ENCODE measurements at regions not wholly inside any gene's neighbourhood (a gene's known extent, or its start where the extent isn't known, plus 50 kb on each side); places are given as distances from the start of the nearest gene placed in this dataset.

DNA sequence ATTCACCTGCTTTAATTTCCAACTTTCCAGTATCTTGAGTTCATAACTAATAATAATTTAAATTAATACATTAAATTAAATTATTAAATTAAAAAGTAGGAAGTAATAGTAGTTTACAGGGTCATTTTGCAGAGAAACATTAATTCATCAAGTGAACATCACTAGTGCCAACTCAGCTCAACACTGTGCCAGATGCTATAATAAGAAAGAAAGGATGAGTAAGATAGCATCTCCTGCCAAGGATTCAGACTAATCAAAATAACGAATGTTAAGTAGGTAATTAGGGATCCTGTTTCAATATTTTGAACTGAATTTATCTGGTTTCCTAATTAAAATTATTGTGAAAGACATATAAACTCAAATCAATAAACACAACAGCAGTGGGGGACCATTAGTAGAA, 596.7 kb downstream of the SLC6A15 start:
- DNase-seq (ENCODE audit: low spot score in 2 of 2) (no peak), ATAC-seq (no peak)
- no peak overlapping the region for H3K4me3 Mint-ChIP-seq
- H3K4me1 Mint-ChIP-seq = no peaks in the 10 kb centered on the region
- no peak overlapping the region for H3K27ac Mint-ChIP-seq
- peaks cover 11% of the 10 kb centered on the region for H3K9me3 Mint-ChIP-seq
- no peaks in the 10 kb centered on the region for H3K36me3 Mint-ChIP-seq

- DNase-seq (ENCODE audit: low spot score in 2 of 2) (no peak), ATAC-seq (no peak)
- H3K9me3 Mint-ChIP-seq = peaks cover 11% of the 10 kb centered on the region
- no peak overlapping the region for H3K4me3 Mint-ChIP-seq
- H3K36me3 Mint-ChIP-seq = no peaks in the 10 kb centered on the region
- H3K4me1 Mint-ChIP-seq = no peaks in the 10 kb centered on the region
- no peak overlapping the region for H3K27ac Mint-ChIP-seq
These were observed 599.3 kb downstream of the SLC6A15 start for GRCh38 chr12:84313323-84313675.

DNA sequence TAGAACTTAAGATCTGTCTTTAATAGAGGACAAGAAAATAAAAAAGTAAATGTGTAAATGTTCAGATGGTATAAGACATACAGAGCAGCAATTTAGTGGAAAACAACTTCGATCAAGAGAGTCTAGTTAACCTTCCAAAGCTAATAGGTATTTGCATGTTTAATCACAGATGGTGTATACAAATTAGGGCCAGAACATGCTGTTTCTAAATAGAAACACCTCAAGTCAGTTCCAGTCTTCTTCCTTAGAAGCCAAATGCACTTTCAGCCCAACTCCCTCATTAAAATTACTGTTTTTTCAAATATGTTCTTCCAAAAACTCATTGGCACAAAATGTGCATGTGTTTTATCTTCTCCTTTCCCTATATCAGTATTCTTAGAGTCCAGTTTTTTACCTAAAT, 604.4 kb downstream of the SLC6A15 start:
- ATAC-seq = no peak
- Mint-ChIP-seq H3K9me3 (peaks cover 18% of the 10 kb centered on the region), H3K4me1 (no peaks in the 10 kb centered on the region), H3K4me3 (no peak overlapping the region), H3K27ac (no peak overlapping the region), H3K36me3 (no peaks in the 10 kb centered on the region)
- no peak for DNase-seq (ENCODE audit: low spot score in 2 of 2)

DNA sequence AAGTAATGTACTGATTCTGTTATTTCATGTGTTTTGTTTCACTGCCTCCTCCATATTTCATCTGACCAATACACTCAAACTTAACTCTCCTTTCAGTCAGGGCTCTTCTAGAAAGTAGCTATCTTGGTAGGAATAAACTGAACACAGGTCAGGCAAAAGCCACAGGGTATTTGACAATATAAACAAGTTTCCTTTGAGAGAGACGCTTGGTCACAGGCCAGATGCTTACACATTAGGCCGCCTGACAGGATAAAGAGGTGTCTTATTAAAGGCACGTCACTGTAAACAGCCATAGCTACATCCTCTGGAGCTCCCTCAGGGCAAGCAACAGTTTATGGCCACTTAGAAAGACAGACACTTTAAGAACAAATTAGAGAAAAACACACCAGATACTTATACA, 607.5 kb downstream of the SLC6A15 start:
- no peak for ATAC-seq

DNA sequence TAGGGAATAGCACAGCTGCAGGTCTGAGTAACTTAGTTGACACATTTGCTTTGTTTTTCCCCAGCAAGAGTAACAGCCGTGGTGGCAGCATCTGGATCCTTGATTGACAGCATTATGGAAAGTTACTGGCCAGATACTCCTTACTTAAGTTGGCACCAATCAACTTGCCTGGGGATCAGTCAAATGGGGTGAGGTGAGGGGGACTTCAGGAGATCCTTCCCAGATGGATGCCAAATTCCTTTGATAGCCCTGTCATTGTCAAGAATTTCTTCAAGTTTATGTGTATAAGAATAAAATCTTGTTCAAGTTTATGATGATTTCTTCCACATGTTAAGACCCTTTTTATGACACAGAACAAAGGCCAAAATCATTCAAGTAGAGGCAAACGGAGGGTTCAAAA, 618.4 kb downstream of the SLC6A15 start:
- Mint-ChIP-seq H3K36me3 (no peaks in the 10 kb centered on the region), H3K4me3 (no peak overlapping the region), H3K9me3 (peaks cover 10% of the 10 kb centered on the region), H3K4me1 (no peaks in the 10 kb centered on the region), H3K27ac (no peak overlapping the region)
- no peak for DNase-seq (ENCODE audit: low spot score in 2 of 2)
- ATAC-seq = no peak

More for the DNA sequence above, 607.5 kb downstream of the SLC6A15 start:
- no peak for DNase-seq (ENCODE audit: low spot score in 2 of 2)
- Mint-ChIP-seq H3K36me3 (no peaks in the 10 kb centered on the region), H3K27ac (no peak overlapping the region), H3K4me1 (no peaks in the 10 kb centered on the region), H3K4me3 (no peak overlapping the region), H3K9me3 (peaks cover 14% of the 10 kb centered on the region)

GRCh38 chr12:84290168-84290567, 622.4 kb downstream of the SLC6A15 start:
- Mint-ChIP-seq H3K9me3 (peaks cover 16% of the 10 kb centered on the region), H3K36me3 (no peaks in the 10 kb centered on the region), H3K4me3 (no peak overlapping the region), H3K27ac (no peak overlapping the region), H3K4me1 (no peaks in the 10 kb centered on the region)
- no peak for ATAC-seq
- DNase-seq (ENCODE audit: low spot score in 2 of 2) = no peak

DNA sequence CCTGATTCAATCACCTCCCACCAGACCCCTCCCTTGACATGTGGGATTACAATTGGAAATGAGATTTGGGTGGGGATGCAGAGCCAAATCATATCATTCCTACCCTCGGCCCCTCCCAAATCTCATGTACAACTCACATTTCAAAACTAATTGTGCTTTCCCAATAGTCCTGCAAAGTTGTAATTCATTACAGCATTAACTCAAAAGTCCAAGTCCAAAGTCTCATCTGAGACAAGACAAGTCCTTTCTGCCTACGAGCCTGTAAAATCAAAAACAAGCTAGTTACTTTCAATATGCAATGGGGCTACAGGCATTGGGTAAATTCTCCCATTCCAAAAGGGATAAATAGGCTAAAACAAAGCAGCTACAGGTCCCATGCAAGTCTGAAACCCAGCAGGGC, 634.6 kb downstream of the SLC6A15 start:
- no peak overlapping the region for H3K27ac Mint-ChIP-seq
- ATAC-seq = no peak
- H3K36me3 Mint-ChIP-seq = no peaks in the 10 kb centered on the region

DNA sequence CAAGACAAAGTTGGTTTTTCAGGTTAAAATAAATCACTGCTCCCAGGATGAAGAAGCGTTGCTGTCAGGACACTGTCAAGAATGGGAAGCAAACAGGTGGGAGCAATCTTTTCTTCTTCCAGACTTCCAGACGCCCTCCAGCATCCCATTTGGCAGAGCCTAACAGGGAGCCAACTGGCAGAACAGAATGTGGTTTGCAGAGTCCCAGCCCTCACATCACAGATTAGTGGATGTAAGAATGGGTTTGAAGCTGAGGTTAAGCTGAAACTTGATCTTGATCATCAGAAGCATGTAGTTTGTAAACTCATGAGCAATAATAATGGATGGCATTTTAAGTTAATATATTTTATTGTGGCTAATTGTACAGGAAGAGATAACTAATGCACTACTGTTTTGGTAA, 636.4 kb downstream of the SLC6A15 start:
- Mint-ChIP-seq H3K4me1 (no peaks in the 10 kb centered on the region), H3K36me3 (no peaks in the 10 kb centered on the region), H3K27ac (no peak overlapping the region), H3K4me3 (no peak overlapping the region), H3K9me3 (peaks cover 12% of the 10 kb centered on the region)
- ATAC-seq = no peak
- DNase-seq (ENCODE audit: low spot score in 2 of 2) = no peak

More for the DNA sequence above, 634.6 kb downstream of the SLC6A15 start:
- Mint-ChIP-seq H3K4me3 (no peak overlapping the region), H3K4me1 (no peaks in the 10 kb centered on the region), H3K9me3 (peaks cover 8% of the 10 kb centered on the region)
- DNase-seq (ENCODE audit: low spot score in 2 of 2) = no peak

DNA sequence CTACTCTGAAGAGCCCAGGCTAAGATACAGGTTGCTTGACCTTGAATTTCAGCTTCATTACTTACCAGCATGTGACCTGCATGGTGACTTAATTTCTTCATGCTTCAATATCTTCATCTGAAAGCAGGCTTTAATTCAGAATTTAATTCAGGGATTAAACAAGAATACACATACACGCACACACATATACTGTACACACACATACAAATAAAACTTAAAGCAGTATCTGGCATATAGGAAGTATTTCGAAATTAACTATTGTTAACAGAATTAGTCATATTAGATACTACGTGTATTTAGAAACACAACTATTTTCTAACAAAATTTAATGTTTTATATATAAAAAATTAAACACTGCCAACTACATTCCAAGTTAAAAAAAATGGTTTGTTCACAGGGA, 640.3 kb downstream of the SLC6A15 start:
- peaks cover 15% of the 10 kb centered on the region for H3K9me3 Mint-ChIP-seq
- no peak overlapping the region for H3K27ac Mint-ChIP-seq
- no peak for ATAC-seq
- no peaks in the 10 kb centered on the region for H3K4me1 Mint-ChIP-seq
- H3K4me3 Mint-ChIP-seq = no peak overlapping the region
- H3K36me3 Mint-ChIP-seq = no peaks in the 10 kb centered on the region
- no peak for DNase-seq (ENCODE audit: low spot score in 2 of 2)

DNA sequence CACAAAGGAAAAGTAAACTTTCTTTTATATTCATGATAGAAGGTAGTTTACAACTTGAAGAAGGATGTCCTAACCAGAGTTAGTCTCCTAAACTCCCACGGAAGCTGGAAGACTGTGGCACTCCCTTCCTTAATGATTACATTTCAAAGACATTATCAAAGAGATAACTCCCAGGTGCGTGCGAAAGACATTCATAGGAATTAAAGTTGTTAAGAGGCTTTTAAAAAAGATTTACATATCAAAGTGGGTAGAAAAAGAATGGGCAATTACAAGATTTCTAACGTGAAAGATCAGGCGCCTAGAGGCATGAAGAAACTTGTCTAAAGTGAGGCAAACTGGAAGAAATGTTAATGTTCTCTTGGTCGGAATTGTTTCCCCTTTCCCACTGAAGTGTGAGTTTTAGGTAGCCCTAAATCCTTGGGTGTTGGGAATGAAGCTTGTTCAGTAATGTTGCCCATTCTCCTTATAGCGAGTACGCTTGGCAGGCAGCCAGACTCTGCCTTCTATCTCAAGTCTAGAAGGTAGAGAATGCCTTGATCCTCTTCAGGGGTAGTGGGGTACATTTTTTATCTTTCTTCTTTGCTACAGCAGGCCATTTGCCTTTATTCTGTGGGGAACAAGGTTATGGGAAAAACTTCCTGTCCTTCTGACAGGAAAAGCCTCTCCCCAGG, 642.0 kb downstream of the SLC6A15 start:
- Mint-ChIP-seq H3K9me3 (peaks cover 16% of the 10 kb centered on the region), H3K27ac (no peak overlapping the region), H3K4me3 (no peak overlapping the region), H3K4me1 (no peaks in the 10 kb centered on the region), H3K36me3 (no peaks in the 10 kb centered on the region)
- ATAC-seq = no peak
- DNase-seq (ENCODE audit: low spot score in 2 of 2) = no peak

DNA sequence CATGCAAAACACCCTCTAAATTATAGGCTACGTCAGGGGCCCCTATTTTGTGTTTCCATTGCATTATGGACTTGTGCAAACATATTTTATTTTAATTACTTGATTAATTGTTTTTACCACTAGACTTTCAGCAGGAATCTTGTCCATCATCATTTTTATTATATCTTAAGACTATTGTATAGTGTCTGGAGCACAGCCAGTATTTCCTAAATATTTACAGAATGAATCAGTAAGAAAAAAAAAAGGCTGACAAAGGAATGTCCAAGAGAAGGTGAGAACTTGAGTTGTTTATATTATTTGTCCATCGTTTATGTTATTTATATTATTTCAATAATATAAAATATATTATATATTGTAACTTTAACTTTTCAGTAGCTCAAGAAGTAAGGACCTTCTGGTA, 664.7 kb downstream of the SLC6A15 start:
- no peak overlapping the region for H3K27ac Mint-ChIP-seq
- H3K9me3 Mint-ChIP-seq = peaks cover 4% of the 10 kb centered on the region
- DNase-seq (ENCODE audit: low spot score in 2 of 2) (no peak), ATAC-seq (no peak)
- H3K4me1 Mint-ChIP-seq = no peaks in the 10 kb centered on the region
- H3K4me3 Mint-ChIP-seq = no peak overlapping the region
- no peaks in the 10 kb centered on the region for H3K36me3 Mint-ChIP-seq

GRCh38 chr12:84243686-84244085, 668.9 kb downstream of the SLC6A15 start:
- Mint-ChIP-seq H3K4me3 (no peak overlapping the region), H3K4me1 (no peaks in the 10 kb centered on the region), H3K36me3 (no peaks in the 10 kb centered on the region), H3K27ac (no peak overlapping the region), H3K9me3 (peaks cover 4% of the 10 kb centered on the region)
- ATAC-seq (no peak), DNase-seq (ENCODE audit: low spot score in 2 of 2) (no peak)

- H3K27ac Mint-ChIP-seq = no peak overlapping the region
- H3K9me3 Mint-ChIP-seq = no peaks in the 10 kb centered on the region
- no peaks in the 10 kb centered on the region for H3K4me1 Mint-ChIP-seq
- no peaks in the 10 kb centered on the region for H3K36me3 Mint-ChIP-seq
- no peak for DNase-seq (ENCODE audit: low spot score in 2 of 2)
- H3K4me3 Mint-ChIP-seq = no peak overlapping the region
- ATAC-seq = no peak
These were observed 689.8 kb downstream of the SLC6A15 start for GRCh38 chr12:84222841-84223240.

DNA sequence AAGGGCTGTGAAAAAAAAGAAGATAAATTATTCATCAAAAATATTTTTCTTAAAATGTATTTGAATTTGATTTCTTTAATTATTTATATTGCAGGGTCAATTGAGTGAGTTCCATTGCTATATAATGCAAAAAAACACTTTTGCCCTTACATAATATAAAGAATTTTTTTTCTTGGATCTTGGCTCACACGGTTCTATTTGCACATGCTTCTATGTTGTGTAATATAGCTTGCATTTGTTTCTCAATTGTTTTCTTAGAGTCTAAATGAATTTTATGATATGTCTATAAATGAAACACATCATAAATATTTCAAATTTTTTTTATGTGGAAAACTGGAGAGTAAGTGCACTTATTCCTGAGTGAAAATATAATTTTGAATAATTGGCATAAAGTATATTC, 694.2 kb downstream of the SLC6A15 start:
- H3K27ac Mint-ChIP-seq = no peak overlapping the region
- peaks cover 8% of the 10 kb centered on the region for H3K9me3 Mint-ChIP-seq
- H3K4me1 Mint-ChIP-seq = no peaks in the 10 kb centered on the region
- ATAC-seq (no peak), DNase-seq (ENCODE audit: low spot score in 2 of 2) (no peak)
- H3K4me3 Mint-ChIP-seq = no peak overlapping the region
- H3K36me3 Mint-ChIP-seq = no peaks in the 10 kb centered on the region

DNA sequence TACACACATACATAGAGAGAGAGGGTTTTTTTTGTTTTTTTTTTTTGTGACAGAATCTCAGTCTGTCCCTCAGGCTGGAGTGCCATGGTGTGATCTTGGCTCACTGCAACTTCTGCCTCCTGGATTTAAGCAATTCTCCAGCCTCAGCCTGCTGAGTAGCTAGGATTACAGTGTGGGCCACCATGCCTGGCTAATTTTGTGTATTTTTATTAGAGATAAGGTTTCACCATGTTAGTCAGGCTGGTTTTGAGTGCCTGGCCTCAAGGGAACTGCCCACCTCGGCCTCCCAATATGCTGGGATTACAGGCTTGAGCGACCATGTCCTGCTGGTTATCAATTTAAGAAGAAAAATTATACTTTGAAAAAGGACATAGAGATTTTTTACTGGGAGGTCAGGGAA, 710.6 kb downstream of the SLC6A15 start:
- Mint-ChIP-seq H3K9me3 (peaks cover 8% of the 10 kb centered on the region), H3K27ac (no peak overlapping the region), H3K36me3 (no peaks in the 10 kb centered on the region), H3K4me3 (no peak overlapping the region), H3K4me1 (no peaks in the 10 kb centered on the region)
- no peak for DNase-seq (ENCODE audit: low spot score in 2 of 2)
- ATAC-seq = no peak

DNA sequence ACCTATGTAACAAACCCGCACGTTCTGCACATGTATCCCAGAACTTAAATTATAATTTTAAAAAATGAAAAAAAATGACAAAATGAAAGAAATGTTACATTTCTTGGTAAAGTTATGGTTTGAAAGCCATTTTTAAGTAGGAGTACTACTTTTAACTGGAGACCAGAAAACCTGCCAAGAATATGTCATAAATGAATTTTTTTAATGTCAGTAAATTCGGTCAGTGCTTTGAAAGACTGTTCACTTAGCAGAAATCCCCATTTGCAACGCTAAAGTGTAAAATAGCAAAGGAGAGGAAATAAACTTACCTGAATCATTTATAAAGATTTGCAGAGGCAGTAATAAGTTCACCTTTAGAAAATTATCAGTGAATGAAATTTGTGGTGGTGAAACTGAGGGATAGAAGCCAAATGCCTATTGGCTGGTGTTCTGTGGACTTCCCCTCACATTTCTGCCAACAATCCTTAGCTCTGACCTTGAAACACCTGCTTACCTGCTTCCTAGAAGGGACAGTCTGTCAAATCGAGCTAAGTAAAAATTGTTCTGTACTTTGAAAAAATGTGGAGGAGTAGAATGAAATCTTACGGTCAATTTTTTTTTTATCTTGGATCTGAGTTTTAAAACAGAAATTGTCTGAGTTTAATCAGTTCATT, 714.2 kb downstream of the SLC6A15 start:
- no peak overlapping the region for H3K4me3 Mint-ChIP-seq
- ATAC-seq = no peak

More for the DNA sequence above, 714.2 kb downstream of the SLC6A15 start:
- Mint-ChIP-seq H3K9me3 (peaks cover 11% of the 10 kb centered on the region), H3K4me1 (no peaks in the 10 kb centered on the region), H3K27ac (no peak overlapping the region), H3K36me3 (no peaks in the 10 kb centered on the region)
- no peak for DNase-seq (ENCODE audit: low spot score in 2 of 2)

All from stimulated activated effector memory CD8-positive, alpha-beta T cell treated with anti-CD3 and anti-CD28 coated beads, Interleukin-12 subunit alpha, Interleukin-12 subunit beta, amount 100 ng/mL, for 72 hours (primary cell).